Transverse colon (tissue), 4 donors: ENCODE measurements at regions not wholly inside any gene's neighbourhood (a gene's known extent, or its start where the extent isn't known, plus 50 kb on each side); places are given as distances from the start of the nearest gene placed in this dataset.

Experiments used
- DNase-seq: peaks from one replicate; pipeline ENCODE4 v3.0.0-alpha.2; 2019
- H3K27ac ChIP-seq, 4 donors: fragments of 200-600 bp; sonication (generic); 2 replicates each; pipeline ENCODE4 v1.5.1; 2016 to 2018; ENCODE audit warnings: inconsistent platforms in 4 of 4
- H3K27me3 ChIP-seq: fragments of 200-600 bp; sonication (generic); 2 replicates; pipeline ENCODE4 v1.5.1; 2017; ENCODE audit warnings: inconsistent platforms
- H3K36me3 ChIP-seq, 4 donors: fragments of 200-600 bp; sonication (generic); 2 replicates each; pipeline ENCODE4 v1.5.1; 2017 to 2019; ENCODE audit warnings: inconsistent platforms in 4 of 4
- H3K4me1 ChIP-seq, 4 donors: fragments of 200-600 bp; sonication (generic); 2 replicates each; pipeline ENCODE4 v1.5.1; 2017 to 2020; ENCODE audit warnings: inconsistent platforms in 4 of 4
- H3K4me3 ChIP-seq, 4 donors: fragments of 200-600 bp; sonication (generic); 1 replicate in 1 of 4; 2 replicates in 3 of 4; pipeline versions ENCODE4 v1.5.1 to v1.6.1; 2017 to 2019; ENCODE audit warnings: inconsistent platforms in 4 of 4
- H3K9me3 ChIP-seq, 2 donors: fragments of 200-600 bp; sonication (generic); 2 replicates each; pipeline ENCODE4 v1.5.1; 2017 to 2019; ENCODE audit warnings: inconsistent platforms in 2 of 2
- CTCF ChIP-seq, 5 experiments: fragments of 200-600 bp in 3 of 5; fragments of 450-650 bp in 2 of 5; sonication (generic) in 3 of 5; IDR thresholded peaks; 1 replicate in 2 of 5; 2 replicates in 3 of 5; pipeline ENCODE4 v1.5.1; 2016 to 2017; ENCODE audit warnings: antibody characterized with exemption in 5 of 5, inconsistent platforms in 3 of 5, mild to moderate bottlenecking in 2 of 5, moderate library complexity in 1 of 5
- EP300 ChIP-seq: sonication (generic); formaldehyde crosslinking; IDR thresholded peaks from one replicate; pipeline ENCODE4 v1.6.1; 2017; ENCODE audit warnings: antibody characterized with exemption, low read depth
- POLR2A ChIP-seq: fragments of 450-650 bp; IDR thresholded peaks from one replicate; pipeline ENCODE4 v1.6.1; 2016; ENCODE audit warnings: antibody characterized with exemption, mild to moderate bottlenecking, moderate library complexity
- POLR2AphosphoS5 ChIP-seq, 3 donors: sonication (generic); formaldehyde crosslinking; IDR thresholded peaks; one replicate each; pipeline ENCODE4 v1.6.1; 2016; ENCODE audit warnings: antibody characterized with exemption in 3 of 3
- WGBS, 2 donors: methylation state at CpG; one replicate each; pipeline ENCODE4 v1.1.5; 2018; ENCODE audit warnings: low coverage in 1 of 2; 5-methylcytosine and 5-hydroxymethylcytosine counted together
- in situ Hi-C, 4 donors: fragments of 200-750 bp; cut with MboI; loops; one replicate each; pipeline versions ENCODE4 v1.15.0 to v1.15.1; 2017; ENCODE audit warnings: low sequenced_read_pairs in 3 of 4, low pct_ligation_motif_present in 1 of 4, low pct_unique_long_range_greater_than_20kb in 1 of 4
- intact Hi-C: fragments of 100-400 bp; cut with DNase I; formaldehyde crosslinking; loops from one replicate; pipeline ENCODE4 v1.15.1; 2023; ENCODE audit warnings: low total_unique reads

- intact Hi-C loops = no loop called here
- WGBS, 2 donors = 64% methylated on average over 5 of the region's 5 CpGs; no CpG with 5 or more reads in 1 of the 2 donors
- Histone ChIP-seq H3K27me3 (no peaks in the 10 kb centered on the region), H3K4me3 (no peak overlapping the region), H3K4me1 (no peaks in the 10 kb centered on the region), H3K9me3 (no peaks in the 10 kb centered on the region), H3K27ac (no peak overlapping the region), H3K36me3 (no peaks in the 10 kb centered on the region)
- in situ Hi-C loops = no loop called here
- no peak for TF ChIP-seq EP300
- TF ChIP-seq CTCF (IDR thresholded peaks at IDR 0.05) = no peak
- no peak for TF ChIP-seq POLR2AphosphoS5 (IDR thresholded peaks at IDR 0.05)
- no peak for TF ChIP-seq POLR2A
- DNase-seq = no peak
Measured at GRCh38 chrX:68930542-68931317, 101.9 kb downstream of the EFNB1 start.

GRCh38 chrX:68929332-68930150 is 100.7 kb downstream of the EFNB1 start:
- Histone ChIP-seq H3K4me3 (no peak overlapping the region), H3K27me3 (no peaks in the 10 kb centered on the region), H3K4me1 (no peaks in the 10 kb centered on the region), H3K36me3 (no peaks in the 10 kb centered on the region), H3K27ac (no peak overlapping the region), H3K9me3 (no peaks in the 10 kb centered on the region)
- TF ChIP-seq POLR2AphosphoS5 (IDR thresholded peaks at IDR 0.05) (no peak), EP300 (no peak), POLR2A (no peak), CTCF (IDR thresholded peaks at IDR 0.05) (no peak)
- in situ Hi-C loops = no loop called here
- 74% methylated on average over 9 of the region's 9 CpGs; no CpG with 5 or more reads in 1 of the 2 donors for WGBS, 2 donors
- intact Hi-C loops = no loop called here
- DNase-seq = no peak

GRCh38 chrX:68928401-68928800 is 99.6 kb downstream of the EFNB1 start:
- H3K4me1 ChIP-seq = no peaks in the 10 kb centered on the region
- in situ Hi-C loops = no loop called here
- no peaks in the 10 kb centered on the region for H3K9me3 ChIP-seq
- no peaks in the 10 kb centered on the region for H3K27me3 ChIP-seq
- DNase-seq = no peak
- TF ChIP-seq CTCF (IDR thresholded peaks at IDR 0.05) (no peak), POLR2A (no peak), EP300 (no peak), POLR2AphosphoS5 (IDR thresholded peaks at IDR 0.05) (no peak)
- no peak overlapping the region for H3K27ac ChIP-seq
- WGBS, 2 donors = 88% methylated on average over 7 of the region's 7 CpGs; no CpG with 5 or more reads in 1 of the 2 donors
- H3K4me3 ChIP-seq = no peak overlapping the region
- intact Hi-C loops = no loop called here
- H3K36me3 ChIP-seq = no peaks in the 10 kb centered on the region

- intact Hi-C loops (no loop called here), in situ Hi-C loops (no loop called here)
- Histone ChIP-seq H3K9me3 (no peaks in the 10 kb centered on the region), H3K27me3 (no peaks in the 10 kb centered on the region), H3K4me1 (no peaks in the 10 kb centered on the region), H3K27ac (no peak overlapping the region), H3K4me3 (no peak overlapping the region), H3K36me3 (no peaks in the 10 kb centered on the region)
- TF ChIP-seq POLR2AphosphoS5 (IDR thresholded peaks at IDR 0.05) (no peak), POLR2A (no peak), CTCF (IDR thresholded peaks at IDR 0.05) (no peak), EP300 (no peak)
- DNase-seq = no peak
- 83 to 100% methylated on average over 1 to 5 of the region's 5 CpGs for WGBS, 2 donors
Measured at GRCh38 chrX:68927178-68927577, 98.4 kb downstream of the EFNB1 start.
